ENCODE measurements at regions not wholly inside any gene's neighbourhood (a gene's known extent, or its start where the extent isn't known, plus 50 kb on each side); places are given as distances from the start of the nearest gene placed in this dataset.

- Histone ChIP-seq H3K4me2 (no peak overlapping the region), H3K4me3 (no peak overlapping the region)
- no TSS peak for BruUV-seq (replicated peaks)
Observed at GRCh38 chr3:124256599-124256998, 264.7 kb upstream of the ROPN1 start.

GRCh38 chr3:124257336-124257864 is 265.5 kb upstream of the ROPN1 start:
- Histone ChIP-seq H3K27me3 (ENCODE audit: insufficient read depth, low read depth) (peaks cover 23% of the 10 kb centered on the region), H3K27ac (no peak overlapping the region), H4K20me1 (ENCODE audit: insufficient read depth) (no peaks in the 10 kb centered on the region), H3K36me3 (ENCODE audit: low read depth) (no peaks in the 10 kb centered on the region), H3F3A (ENCODE audit: insufficient read depth, low read depth) (no peaks in the 10 kb centered on the region), H3K4me2 (no peak overlapping the region), H3K79me2 (ENCODE audit: low read depth) (no peaks in the 10 kb centered on the region), H2AFZ (no peak overlapping the region), H3K9me3 (ENCODE audit: insufficient read depth, low read depth) (no peaks in the 10 kb centered on the region), H3K9me2 (ENCODE audit: insufficient read depth) (no peaks in the 10 kb centered on the region), H3K4me1 (replicated peaks; ENCODE audit: insufficient read depth) (no peaks in the 10 kb centered on the region), H3K4me3 (no peak overlapping the region)
- no peak for DNase-seq
- ChIA-PET POLR2A (ENCODE audit: unreplicated experiment) (no interaction called here), CTCF (no interaction called here)
- no peak for TF ChIP-seq EZH2 (IDR thresholded peaks at IDR 0.05; ENCODE audit: low read depth)
- no peak for TF ChIP-seq CTCF (conservative IDR thresholded peaks at IDR 0.05)
- BruUV-seq (replicated peaks): no TSS peak
- intact Hi-C loops (cut with micrococcal nuclease; ENCODE audit: unreplicated experiment): no loop called here

More at GRCh38 chr3:124256599-124256998, 264.7 kb upstream of the ROPN1 start:
- TF ChIP-seq CTCF (conservative IDR thresholded peaks at IDR 0.05): no peak
- TF ChIP-seq EZH2 (IDR thresholded peaks at IDR 0.05; ENCODE audit: low read depth): no peak
- Histone ChIP-seq H3K9me2 (ENCODE audit: insufficient read depth) (no peaks in the 10 kb centered on the region), H4K20me1 (ENCODE audit: insufficient read depth) (no peaks in the 10 kb centered on the region), H3K36me3 (ENCODE audit: low read depth) (no peaks in the 10 kb centered on the region), H3K27me3 (ENCODE audit: insufficient read depth, low read depth) (peaks cover 31% of the 10 kb centered on the region), H2AFZ (no peak overlapping the region), H3F3A (ENCODE audit: insufficient read depth, low read depth) (no peaks in the 10 kb centered on the region), H3K79me2 (ENCODE audit: low read depth) (no peaks in the 10 kb centered on the region), H3K4me1 (replicated peaks; ENCODE audit: insufficient read depth) (no peaks in the 10 kb centered on the region), H3K27ac (no peak overlapping the region), H3K9me3 (ENCODE audit: insufficient read depth, low read depth) (no peaks in the 10 kb centered on the region)
- POLR2A ChIA-PET (ENCODE audit: unreplicated experiment): no interaction called here
- intact Hi-C loops (cut with micrococcal nuclease; ENCODE audit: unreplicated experiment): no loop called here
- no peak for DNase-seq
- CTCF ChIA-PET: no interaction called here

- POLR2A ChIA-PET (ENCODE audit: unreplicated experiment): no interaction called here
- no peaks in the 10 kb centered on the region for H3K79me2 ChIP-seq (ENCODE audit: low read depth)
- H3K9me3 ChIP-seq (ENCODE audit: insufficient read depth, low read depth): no peaks in the 10 kb centered on the region
- no TSS peak for BruUV-seq (replicated peaks)
- H3F3A ChIP-seq (ENCODE audit: insufficient read depth, low read depth): no peaks in the 10 kb centered on the region
- no peaks in the 10 kb centered on the region for H3K9me2 ChIP-seq (ENCODE audit: insufficient read depth)
- no peak overlapping the region for H3K4me3 ChIP-seq
- TF ChIP-seq CTCF (conservative IDR thresholded peaks at IDR 0.05): no peak
- no peak for TF ChIP-seq EZH2 (IDR thresholded peaks at IDR 0.05; ENCODE audit: low read depth)
- H4K20me1 ChIP-seq (ENCODE audit: insufficient read depth): no peaks in the 10 kb centered on the region
- intact Hi-C loops (cut with micrococcal nuclease; ENCODE audit: unreplicated experiment): no loop called here
- no peak overlapping the region for H3K4me2 ChIP-seq
- no peak for DNase-seq
- CTCF ChIA-PET: no interaction called here
- H3K27ac ChIP-seq: no peak overlapping the region
- no peaks in the 10 kb centered on the region; the same call in 1 of the 2 replicates for H3K4me1 ChIP-seq (replicated peaks; ENCODE audit: insufficient read depth)
- no peak overlapping the region for H2AFZ ChIP-seq
- peaks cover 16% of the 10 kb centered on the region for H3K27me3 ChIP-seq (ENCODE audit: insufficient read depth, low read depth)
- H3K36me3 ChIP-seq (ENCODE audit: low read depth): no peaks in the 10 kb centered on the region
Observed at GRCh38 chr3:124258057-124258500, 266.2 kb upstream of the ROPN1 start.
